ENCODE measurements at regions not wholly inside any gene's neighbourhood (a gene's known extent, or its start where the extent isn't known, plus 50 kb on each side); places are given as distances from the start of the nearest gene placed in this dataset.

DNA sequence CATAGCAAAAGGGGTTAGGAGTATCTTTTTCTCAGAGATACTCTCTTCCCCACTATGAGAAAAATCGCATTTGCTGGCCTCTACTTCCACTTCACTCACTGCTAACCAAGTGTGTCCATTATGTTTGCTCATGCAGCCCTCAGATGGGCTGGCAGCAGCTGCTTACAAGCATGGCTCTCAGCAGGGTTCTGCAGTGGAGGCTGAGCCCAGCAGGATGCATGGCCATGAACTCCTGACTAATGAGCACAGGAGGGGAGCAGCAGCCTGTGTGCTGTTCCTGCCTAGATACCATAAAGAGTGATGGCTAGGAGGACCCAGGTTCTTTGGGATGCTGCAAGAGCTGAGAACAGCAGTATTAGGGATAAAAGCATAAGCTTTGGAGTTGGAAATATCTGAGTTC is 316.9 kb upstream of the THSD7B start:
- Histone ChIP-seq H3K27me3 (no peaks in the 10 kb centered on the region), H3K27ac (no peak overlapping the region), H3K9me3 (no peaks in the 10 kb centered on the region), H3K4me3 (no peak overlapping the region), H3K4me1 (no peaks in the 10 kb centered on the region), H3K36me3 (no peaks in the 10 kb centered on the region)
- no peak for DNase-seq
- ATAC-seq = no peak
- TF ChIP-seq, protein P1, sequence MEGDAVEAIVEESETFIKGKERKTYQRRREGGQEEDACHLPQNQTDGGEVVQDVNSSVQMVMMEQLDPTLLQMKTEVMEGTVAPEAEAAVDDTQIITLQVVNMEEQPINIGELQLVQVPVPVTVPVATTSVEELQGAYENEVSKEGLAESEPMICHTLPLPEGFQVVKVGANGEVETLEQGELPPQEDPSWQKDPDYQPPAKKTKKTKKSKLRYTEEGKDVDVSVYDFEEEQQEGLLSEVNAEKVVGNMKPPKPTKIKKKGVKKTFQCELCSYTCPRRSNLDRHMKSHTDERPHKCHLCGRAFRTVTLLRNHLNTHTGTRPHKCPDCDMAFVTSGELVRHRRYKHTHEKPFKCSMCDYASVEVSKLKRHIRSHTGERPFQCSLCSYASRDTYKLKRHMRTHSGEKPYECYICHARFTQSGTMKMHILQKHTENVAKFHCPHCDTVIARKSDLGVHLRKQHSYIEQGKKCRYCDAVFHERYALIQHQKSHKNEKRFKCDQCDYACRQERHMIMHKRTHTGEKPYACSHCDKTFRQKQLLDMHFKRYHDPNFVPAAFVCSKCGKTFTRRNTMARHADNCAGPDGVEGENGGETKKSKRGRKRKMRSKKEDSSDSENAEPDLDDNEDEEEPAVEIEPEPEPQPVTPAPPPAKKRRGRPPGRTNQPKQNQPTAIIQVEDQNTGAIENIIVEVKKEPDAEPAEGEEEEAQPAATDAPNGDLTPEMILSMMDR (IDR thresholded peaks at IDR 0.05) = no peak
- intact Hi-C loops (cut with DNase I) = no loop called here

DNA sequence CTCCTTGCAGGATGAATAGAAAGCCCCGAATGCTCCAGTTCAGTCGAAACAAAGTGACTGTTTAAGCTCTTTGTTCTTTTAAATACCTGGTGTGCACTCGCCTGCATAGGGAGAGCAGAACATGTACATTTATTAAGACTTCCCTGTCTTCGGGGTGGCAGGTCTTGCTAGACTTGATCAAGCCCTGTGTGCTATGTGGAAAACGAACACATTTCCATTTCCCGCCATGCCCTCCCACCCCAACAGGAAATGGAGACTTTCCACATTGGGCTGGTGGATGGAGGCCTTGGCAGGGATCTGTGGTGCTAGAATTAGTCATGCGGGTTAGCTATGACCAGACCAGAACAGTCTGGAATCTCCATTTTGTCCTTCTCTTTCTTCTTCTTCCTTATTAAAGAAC is 321.0 kb upstream of the THSD7B start:
- intact Hi-C loops (cut with DNase I) = no loop called here
- Histone ChIP-seq H3K4me3 (no peak overlapping the region), H3K4me1 (no peaks in the 10 kb centered on the region), H3K9me3 (no peaks in the 10 kb centered on the region), H3K27ac (no peak overlapping the region), H3K36me3 (no peaks in the 10 kb centered on the region), H3K27me3 (no peaks in the 10 kb centered on the region)
- ATAC-seq (no peak), DNase-seq (no peak)
- TF ChIP-seq, protein P1 (IDR thresholded peaks at IDR 0.05) = no peak

DNA sequence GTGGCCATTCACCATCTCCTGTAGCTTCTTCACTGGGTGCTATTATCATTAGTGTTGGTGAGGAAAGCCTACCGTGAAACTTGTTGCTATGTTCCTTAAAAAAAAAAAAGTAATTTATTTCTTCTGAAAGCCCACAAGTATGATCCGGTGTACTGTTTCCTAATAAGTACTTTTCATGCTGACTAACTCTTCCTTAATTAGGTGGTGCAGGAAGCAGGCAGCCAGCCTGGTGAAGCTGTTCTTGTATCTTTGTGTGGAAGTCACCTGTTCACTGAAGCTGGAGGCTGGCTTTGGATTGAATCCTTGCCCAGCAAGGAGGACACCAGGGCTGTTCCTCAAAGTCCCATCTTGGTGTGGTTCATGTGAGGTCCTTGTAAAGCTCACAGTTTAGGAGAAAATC is 321.7 kb upstream of the THSD7B start:
- no peak for ATAC-seq
- TF ChIP-seq, protein P1 (IDR thresholded peaks at IDR 0.05) = no peak
- intact Hi-C loops (cut with DNase I) = no loop called here
- no peaks in the 10 kb centered on the region for H3K36me3 ChIP-seq
- DNase-seq = no peak
- H3K27ac ChIP-seq = no peak overlapping the region
- no peak overlapping the region for H3K4me3 ChIP-seq
- H3K27me3 ChIP-seq = no peaks in the 10 kb centered on the region
- H3K4me1 ChIP-seq = no peaks in the 10 kb centered on the region
- H3K9me3 ChIP-seq = no peaks in the 10 kb centered on the region

DNA sequence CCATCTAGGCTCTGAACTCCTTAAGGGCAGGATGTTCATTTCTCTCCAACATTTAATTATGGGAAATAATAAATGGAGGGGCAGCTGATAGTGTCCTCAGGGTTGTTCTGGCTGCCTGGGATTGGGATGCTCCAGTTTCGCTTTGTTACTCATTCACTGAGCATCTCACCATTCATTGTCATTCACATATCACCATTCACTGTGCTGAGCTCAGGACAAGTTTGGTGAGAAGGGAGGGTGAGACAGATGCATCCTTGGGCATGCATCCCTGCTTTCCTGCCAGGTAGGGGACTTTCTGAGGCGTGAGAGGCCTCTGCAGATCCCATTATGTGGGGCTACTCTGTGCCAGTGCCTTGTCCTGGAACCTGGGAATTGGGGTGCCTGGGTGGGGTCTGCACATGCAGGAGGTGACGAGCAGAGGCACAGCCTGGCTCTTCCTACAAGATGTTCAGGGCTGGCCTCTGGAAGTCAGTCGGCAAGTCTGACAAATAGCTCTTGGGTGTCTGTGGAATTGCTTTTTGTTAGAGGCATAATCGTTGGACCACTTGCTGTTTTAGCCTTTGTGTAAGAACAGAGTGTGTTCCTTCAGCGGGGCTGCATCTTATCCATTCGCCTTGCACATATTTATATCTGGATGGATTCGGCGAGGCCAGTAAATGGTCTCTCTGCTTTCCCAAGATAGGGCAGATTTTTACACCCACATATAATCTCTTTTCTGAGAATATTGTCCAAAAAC is 323.2 kb upstream of the THSD7B start:
- TF ChIP-seq, protein P1 (IDR thresholded peaks at IDR 0.05) = no peak
- ATAC-seq = no peak

DNA sequence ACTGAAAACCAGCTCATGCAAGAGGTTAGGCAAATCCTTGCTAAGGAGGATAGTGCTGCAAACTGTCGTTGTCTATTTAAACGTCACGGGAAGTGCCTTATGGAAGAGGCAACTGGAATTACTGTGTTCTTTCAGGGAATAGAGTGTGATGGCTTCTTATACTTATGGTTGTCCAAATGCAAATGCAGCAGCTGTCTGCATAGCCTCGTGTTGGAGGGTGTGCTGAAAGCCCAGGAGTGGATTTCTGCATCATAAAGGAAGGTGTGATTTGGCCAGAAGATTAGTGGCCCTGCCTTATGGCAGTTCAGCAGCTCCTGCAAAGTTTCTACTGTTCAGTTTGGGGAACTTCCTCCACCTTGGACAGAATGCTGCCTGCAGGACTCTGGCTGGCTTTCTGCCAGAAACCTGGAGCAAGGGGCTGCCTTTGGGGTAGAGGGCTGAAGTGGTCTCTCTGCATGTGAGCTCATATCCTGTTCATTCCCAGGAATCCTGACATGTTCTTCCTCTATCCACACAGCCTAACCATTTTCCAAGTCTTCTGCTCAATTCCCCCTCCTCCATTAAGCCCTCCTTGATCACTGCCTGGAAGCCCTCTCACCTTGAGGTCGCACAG is 321.2 kb upstream of the CXCR4 start:
- H3K27ac ChIP-seq = no peak overlapping the region
- H3K9me3 ChIP-seq = no peaks in the 10 kb centered on the region
- intact Hi-C loops (cut with DNase I) = no loop called here
- ATAC-seq = no peak
- H3K36me3 ChIP-seq = no peaks in the 10 kb centered on the region
- no peaks in the 10 kb centered on the region for H3K27me3 ChIP-seq
- DNase-seq = no peak
- TF ChIP-seq, protein P1 (IDR thresholded peaks at IDR 0.05) = no peak
- H3K4me3 ChIP-seq = no peak overlapping the region
- H3K4me1 ChIP-seq = no peaks in the 10 kb centered on the region

More for the DNA sequence above, 323.2 kb upstream of the THSD7B start:
- intact Hi-C loops (cut with DNase I) = no loop called here
- Histone ChIP-seq H3K9me3 (no peaks in the 10 kb centered on the region), H3K27me3 (no peaks in the 10 kb centered on the region), H3K27ac (no peak overlapping the region), H3K4me3 (no peak overlapping the region), H3K4me1 (no peaks in the 10 kb centered on the region), H3K36me3 (no peaks in the 10 kb centered on the region)
- no peak for DNase-seq

All from left lung (tissue), 4 donors.